ENCODE measurements at regions not wholly inside any gene's neighbourhood (a gene's known extent, or its start where the extent isn't known, plus 50 kb on each side); places are given as distances from the start of the nearest gene placed in this dataset.

DNA sequence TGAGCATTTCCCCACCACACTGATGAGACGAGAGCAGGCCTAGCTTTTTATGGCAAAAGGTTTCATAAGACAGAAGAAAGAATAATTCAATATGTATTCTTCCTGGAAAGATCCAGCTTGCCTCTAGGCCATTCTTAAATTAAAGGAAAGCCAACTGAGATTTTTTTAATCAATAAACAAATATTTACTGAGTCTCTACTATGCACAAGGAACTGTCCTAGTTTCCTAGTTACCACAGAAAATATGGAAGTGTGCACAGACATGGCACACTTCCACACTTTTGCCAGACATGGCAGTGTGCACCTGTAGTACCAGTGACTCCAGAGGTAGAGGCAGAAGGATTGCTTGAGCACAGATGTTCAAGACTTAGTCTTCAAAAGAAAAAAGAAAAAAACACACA, 281.0 kb downstream of the CETN3 start:
- DNase-seq: no peak

DNA sequence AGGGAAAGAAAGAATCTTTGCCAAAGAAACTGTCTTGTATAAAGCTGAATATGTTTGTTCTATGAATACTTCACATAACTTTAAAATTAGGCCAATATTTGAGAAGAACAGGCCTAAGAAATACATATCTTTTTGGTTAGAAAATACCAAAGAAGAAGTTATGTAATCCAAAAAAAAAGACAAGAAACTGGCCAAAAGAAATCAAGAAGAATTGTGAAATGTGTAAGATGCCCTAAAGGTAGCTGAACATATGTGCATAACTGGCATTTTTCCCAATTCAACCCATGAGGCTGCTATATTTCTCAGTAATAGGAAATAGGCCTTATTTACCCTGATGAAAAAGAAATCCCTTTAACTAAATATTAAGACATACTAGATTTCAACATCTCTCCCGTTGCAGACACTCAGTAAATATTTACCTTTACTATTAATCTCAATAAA, 290.0 kb downstream of the CETN3 start:
- DNase-seq: no peak

DNA sequence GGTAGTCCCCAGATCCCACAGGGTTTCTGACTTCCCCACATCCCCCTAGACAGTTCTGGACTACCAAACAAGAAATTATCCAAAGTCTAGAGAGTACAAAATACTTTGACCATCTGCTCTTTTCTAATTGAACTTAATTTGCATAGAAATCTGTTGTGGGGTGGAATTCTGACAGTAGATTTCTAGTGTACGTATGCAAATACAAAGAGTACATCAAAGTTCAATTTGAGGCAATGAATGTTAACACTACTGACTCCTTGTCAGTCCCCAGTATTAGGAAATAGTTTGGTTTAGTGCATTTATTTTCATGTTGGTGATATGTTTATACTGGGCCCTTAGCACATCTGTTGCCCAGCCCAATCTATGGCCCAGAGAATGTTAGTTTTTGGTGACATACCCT, 292.6 kb downstream of the CETN3 start:
- DNase-seq: peak; percentile 27 to 30

DNA sequence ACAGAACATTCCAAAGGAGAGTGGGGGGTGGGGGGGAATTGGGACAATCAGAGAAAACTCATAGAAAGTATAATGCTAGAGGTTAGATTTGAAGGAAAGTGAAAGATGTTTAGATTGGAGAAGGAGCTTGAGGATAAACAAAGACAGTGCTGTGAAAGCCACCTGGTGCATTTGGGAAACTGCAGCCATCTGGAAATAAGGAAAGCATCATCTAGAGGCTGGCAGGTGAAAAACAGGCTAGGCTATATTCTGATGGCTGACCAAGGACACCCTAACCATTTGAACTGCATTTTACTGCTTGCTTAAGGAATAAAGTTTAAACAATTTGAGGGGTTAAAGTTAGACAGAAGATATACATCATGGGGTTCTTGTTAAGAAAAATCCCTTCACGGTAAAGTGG, 296.4 kb downstream of the CETN3 start:
- DNase-seq: peak in 1 of 2 experiments; percentile 1

DNA sequence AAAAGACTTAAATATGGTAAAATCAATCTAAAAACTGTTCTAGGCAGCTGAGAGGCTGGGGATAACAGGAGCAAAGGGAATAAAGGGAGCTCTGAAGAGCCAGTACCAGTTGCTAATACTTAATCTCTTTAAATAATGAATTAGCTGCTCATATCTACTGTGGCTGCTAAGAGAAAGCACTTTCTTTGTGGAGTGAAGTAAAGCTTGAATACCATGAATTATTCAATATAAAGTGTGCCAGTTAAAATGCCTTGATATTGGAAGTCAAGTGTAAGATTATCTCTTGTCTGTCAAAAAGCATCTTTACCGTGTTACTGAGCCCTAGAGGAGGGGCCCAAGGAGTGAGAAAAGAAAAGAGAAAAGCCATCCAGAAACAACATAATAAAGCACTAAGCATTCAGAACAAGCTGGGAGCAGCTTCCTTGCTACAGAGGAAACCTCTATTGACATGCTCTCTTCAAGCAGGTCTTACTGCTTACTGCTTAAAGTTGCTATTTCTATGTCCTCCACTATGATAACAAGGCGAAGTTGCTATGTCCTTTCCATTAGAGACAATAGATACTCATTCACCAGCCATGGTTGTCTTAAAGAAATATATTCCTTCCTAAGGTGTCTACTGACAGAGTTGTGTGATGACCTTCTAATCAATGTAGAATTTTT, 297.4 kb downstream of the CETN3 start:
- DNase-seq: no peak

DNA sequence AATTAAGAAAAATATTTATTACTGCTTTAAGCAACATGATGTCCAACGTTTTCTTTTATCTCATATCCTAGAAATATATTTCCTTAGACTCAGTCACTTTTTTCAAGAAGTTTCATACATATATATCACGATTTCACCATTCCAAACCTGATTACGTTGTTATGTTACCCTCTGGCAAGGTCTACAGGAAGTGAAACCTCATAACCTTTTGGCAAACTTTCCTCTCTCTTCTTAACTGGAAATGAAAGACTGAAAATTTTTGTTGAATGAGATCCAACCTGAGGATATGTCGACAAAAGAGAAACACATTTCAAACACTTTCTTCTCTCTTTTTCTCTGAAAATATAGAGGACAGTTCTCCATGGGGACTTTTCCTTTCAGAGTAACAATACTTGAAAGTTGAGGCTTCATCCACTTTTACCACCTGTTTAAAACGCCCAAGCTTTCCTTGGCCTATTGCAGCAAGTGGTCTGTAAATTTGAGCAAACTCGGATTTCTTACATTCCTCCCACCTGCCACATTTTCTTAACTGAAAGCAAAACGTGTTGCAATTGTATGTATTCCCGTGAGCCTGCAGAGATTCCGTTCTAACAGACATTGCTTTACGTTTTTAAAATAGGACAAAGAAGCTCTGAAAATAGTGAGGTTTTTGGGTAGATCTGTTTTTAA, 298.1 kb downstream of the CETN3 start:
- DNase-seq: no peak

DNA sequence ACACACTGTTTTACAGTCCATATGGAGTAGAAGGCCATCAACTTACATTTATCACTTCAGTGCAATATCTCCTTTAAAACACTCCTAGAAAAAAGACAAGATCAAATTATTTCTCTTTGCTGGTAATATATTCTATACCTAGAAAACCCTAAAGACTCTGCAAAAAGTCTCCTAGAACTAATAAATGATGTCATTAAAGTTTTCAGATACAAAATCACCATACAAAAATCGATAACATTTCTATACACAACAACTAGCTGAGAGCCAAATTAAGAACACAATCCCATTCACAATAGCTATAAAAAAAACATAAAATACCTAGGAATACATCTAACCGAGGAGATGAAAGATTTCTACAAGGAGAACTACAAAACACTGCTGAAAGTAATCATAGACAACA, 300.3 kb downstream of the CETN3 start:
- DNase-seq: no peak

DNA sequence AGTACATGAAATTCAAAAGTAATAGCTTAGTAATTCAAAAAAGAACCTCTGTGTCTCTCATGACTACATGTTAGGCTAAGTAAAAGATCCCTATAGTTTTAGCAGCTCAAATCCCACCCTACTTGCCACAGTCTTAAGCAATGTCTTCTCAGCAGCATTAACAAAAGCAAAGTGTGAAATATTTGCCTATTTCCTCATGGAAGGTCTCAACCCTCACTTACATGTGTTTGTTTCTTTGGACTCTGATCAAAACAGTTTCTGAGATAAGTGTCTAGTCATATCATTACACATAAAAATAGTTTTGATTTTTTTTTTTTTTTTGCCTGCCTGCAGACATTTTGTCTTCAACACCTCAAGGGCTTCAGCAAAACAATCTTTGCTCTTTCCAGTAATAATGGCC, 310.5 kb downstream of the CETN3 start:
- no peak for DNase-seq

DNA sequence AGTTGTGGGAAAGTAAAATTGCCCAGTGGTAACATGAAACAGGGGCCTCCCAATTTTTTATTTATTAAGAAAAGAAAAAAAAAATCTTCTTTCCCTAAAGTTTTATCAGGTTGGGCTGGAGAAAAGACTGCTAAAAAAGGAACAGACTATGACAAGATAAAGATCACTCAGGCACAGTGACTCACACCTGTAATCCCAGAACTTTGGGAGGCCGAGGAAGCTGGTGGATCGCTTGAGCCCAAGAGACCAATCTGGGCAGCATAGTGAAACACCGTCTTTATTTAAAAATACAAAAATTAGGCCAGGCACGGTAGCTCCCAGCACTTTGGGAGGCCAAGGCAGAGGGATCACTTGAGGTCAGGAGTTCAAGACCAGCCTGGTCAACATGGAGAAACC, 312.5 kb downstream of the CETN3 start:
- no peak for DNase-seq

DNA sequence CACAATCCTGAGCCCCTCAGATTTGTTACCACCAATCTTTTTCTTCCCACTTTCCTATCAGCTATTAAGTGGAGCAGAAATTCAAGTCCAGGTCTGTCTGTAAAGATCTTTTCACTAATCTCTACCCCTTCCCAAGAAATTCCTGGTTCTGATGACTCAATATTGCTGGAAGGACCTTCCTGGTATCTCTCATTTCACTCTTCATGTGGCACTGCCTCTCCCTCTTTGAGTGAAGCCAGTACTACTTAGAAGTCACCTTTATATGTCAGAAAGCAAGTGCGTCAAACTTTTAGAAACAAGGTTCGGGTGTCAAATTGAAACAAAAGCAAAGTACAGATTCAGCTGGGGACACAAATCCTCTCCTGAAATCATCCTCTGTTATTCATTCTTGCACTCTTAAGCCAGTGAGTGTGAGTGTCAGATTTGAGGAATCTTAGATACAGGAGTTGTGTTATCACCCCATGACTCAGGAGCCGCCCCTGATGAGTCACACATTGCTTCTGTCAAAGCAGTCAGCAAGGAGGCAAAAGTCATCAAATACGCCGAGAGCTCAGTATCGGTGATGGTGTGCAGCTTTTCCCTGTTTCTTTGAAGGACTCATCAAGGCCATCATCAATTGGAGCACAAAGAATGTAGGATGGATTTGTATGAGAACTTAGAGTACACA, 313.0 kb downstream of the CETN3 start:
- no peak for DNase-seq

DNA sequence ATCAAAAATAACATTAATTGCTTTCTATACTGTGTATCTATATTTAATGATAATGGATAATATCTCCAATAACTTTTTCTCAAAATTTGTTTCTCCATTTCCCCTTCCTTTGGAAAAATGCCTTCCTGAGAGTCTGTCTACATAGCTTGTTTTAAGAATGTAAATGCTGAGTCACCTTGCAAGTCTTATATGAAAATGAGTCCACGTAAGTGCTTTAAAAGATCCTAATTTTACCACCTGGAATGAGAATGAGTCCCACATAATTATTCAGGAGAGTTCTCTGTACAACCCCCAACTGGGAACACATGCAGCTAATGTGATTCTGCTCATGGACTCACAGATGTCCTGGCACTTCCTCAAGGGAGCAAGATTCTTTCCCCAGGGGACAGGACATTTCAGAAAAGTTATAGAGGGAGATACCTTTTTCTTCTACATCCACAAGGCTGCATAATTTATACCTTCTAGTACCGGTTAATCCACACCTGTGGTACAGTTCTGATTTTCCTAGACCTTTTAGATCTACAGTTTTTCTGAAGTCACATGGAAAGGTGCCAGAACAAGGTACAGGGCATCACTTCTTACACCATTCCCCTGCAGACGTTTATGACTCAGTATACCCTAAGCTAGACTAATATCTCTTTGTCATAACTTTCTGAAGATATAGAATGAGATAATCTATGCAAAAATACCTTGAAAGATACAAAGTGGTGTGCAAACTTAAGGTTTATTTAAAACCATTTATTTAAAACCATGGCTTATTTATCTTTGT, 314.1 kb downstream of the CETN3 start:
- no peak for DNase-seq

DNA sequence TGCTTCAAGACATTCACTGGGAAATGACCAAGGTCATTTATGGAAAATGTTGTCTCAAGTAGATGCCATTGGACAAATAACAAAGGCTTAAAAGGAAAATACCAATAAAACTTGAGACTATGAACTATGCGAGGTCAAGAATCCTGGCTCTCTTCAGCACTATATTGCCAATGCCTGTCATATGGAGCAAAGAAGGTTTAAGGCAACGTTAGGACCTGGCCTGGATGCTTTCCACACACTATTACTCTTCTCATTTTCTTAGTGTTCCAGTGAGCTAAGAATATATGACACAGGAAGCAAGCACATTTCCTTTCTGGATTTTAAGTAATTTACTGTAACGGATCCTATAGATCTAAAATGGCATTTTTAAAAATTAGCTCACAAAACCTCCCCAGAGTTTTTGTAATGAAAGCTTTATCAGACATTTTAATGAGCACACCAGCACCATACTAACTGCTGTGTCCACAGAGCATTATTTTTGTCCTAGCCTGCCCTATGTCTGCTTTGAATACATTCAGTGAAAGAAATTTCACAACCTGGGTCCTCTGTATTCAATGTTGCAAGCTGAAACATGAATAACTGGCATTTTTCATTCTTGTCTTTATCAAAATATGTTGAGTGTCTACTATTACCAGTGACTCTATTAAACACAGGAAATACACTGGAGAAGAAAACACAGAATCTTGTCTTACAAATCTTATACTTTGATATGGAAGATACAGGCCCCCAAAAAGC, 315.6 kb downstream of the CETN3 start:
- no peak for DNase-seq

DNA sequence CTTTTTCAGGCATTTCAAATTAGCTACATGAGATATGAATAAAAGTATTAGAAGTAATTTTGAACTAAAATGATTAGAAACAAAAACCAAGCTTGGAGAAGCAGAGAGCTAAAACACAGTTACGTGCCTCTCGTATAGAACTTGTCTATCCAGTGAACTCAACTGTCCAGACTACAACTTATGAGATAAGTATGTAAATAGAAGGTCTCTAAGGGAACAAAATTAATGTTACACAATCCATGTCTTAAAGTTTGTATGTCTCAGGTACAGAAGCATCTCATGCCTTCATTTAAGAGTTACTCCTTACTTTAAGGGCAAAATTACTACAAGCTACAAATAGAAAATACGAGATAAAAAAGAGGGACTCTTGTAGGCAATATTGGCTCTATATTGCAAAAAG, 316.8 kb downstream of the CETN3 start:
- DNase-seq: no peak

DNA sequence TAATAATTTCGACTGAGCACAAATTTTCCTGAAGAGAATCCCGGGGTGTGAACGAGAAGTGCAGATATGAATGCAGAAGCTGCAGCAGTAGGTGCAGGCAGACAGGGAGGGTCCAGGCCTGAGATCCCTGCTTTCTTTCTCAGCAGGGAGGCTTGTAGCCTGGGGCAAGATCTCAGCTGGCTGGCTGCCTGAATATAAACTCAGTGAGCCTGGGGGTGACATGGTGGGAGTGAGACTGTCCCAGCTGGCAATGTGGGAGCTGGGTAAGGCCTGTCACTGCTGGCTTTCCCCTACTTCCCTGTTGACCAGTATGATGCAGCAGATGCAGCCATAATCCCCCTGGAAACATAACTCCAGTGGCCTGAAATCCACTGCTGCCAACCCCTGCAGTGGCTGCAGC, 325.2 kb downstream of the CETN3 start:
- no peak for DNase-seq

DNA sequence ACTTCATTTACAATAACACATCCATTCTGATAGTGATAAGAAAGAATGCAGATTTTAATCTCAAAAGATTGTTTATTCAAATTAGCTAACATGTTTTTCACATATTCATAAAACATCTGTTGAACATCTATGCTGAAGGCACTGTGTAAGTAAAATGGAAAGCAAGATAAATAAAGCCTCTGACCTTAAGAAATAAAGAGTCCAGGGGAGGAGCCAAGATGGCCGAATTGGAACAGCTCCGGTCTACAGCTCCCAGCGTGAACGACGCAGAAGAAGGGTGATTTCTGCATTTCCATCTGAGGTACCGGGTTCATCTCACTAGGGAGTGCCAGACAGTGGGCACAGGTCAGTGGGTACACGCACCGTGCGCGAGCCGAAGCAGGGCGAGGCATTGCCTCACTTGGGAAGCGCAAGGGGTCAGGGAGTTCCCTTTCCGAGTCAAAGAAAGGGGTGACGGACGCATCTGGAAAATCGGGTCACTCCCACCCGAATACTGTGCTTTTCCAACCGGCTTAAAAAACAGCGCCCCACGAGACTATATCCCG, 336.5 kb downstream of the CETN3 start:
- peak in 1 of 2 experiments; percentile 27 for DNase-seq

DNA sequence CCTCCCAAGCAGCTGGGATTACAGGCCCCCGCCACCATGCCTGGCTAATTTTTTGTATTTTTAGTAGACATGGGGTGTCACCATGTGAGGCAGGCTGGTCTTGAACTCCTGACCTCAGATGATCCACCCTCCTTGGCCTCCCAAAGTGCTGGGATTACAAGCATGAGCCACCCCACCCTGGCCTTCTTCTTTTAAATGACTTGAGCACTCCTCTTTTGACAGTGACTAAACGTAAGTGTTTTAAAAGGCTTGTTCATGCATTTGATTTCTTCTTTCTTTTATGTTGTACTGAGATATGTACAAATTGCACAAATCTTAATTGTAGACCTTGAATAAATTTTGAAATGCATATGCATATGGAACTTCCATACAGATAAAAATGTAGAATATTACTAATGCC, 337.9 kb downstream of the CETN3 start:
- no peak for DNase-seq

DNA sequence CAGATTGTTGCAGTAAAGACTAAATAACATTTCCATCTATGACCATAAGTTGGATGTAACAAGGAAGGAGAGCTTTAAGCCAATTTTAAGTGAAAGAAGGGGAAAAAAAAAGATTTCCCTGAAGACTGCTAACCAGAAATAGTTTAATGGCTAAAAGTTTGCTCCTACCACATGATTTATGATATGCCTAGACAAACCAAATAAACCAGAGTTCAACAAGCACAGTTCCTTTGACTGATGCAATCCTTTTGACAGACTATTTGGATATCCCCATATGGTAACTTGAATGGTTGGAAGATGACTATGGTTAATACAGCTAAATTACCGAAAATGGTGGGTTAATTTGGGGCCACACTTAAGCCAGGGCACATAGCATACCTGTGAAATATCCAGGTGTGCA, 338.5 kb downstream of the CETN3 start:
- no peak for DNase-seq

DNA sequence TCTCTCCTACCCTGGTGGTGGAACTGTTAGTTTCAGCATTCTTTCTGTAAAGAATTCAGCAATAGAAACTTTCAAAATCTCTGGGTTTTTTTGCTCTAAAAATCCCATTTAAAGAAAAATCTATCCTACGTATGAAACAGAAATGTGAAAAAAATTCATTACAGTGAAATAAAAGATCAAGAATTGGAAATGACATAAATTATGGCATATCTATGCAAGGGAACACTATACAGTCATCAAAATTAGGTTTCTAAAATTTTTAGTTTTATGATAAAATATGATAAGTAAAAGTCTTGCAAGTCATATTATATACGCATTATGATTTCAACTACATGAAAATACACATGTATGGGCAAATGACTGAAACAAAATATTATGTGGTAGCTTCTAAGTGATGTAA, 342.6 kb downstream of the CETN3 start:
- no peak for DNase-seq

DNA sequence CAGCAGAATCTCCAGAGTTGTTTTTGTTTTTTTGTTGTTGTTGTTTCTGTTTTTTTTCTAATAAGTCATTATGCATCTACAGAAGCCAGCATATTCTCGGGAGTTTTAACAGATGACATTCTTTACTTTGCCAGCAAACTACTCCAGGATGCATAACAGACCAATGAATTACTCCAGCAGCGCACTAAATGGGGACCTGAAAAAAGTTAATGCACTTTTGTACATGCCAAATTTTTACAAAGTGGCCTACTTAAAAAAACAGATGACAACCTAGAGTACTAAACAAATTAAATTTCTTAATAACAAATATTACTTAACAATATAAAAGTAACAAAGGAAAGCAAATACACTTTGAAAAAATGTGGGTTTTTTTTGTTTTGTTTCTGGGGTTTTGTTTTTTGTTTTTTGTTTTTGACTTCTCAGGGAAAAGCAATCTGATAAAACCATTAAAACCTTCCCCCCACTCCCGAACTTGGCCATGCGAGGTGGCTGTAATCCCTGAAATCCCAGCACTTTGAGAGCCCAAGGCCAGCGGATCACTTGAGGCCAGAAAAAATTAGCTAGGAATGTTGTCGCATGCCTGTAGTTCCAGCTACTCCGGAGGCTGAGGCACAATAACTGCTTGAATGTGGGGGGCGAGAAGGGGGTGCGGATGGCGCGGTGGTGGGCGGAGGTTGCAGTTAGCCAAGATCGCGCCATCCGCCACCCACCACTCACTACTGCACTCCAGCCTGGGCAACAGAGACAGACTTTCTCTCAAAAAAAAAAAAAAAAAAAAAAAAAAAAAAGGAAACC, 352.4 kb downstream of the CETN3 start:
- DNase-seq: no peak

DNA sequence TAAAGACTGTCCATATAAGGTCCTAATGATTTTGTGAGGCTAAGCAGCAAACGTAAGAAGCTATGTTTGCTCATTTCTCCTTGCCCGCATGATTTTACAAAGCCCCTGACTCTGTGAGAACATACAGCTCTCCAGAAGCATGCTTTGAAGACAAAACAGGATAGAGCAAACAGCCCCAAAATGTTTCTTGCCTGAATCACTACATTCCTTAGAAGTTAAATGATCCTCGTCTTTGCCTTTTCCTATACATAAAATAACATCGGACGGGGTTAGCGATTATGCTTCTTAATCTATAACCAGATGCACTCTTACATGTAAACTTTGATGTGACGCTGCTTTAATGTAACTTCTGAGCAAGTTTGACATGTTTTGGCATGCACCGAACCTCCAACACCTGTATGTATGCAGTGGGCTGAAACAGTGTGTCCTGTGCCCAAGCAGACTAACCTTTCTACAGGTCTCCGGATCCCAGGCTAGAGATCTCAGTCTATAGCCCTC, 353.7 kb downstream of the CETN3 start:
- no peak for DNase-seq

DNA sequence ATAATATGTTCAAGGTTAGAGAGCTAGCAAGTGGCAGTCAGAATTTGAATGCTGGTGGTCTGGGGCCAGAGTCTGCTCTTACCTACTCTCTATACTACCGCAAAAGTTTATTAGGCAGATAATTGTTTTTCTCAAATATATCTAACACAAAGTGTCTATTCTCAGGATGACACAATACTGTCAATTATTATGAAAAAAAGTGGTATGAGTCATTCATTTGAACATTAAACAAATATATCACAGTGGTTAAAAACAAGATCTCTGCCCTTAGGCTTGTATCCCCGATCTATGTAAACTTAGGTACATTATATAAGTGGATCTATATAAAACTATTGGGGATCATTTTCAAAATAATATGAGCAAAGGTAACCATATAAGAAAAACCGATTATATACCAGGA, 354.9 kb downstream of the CETN3 start:
- no peak for DNase-seq

DNA sequence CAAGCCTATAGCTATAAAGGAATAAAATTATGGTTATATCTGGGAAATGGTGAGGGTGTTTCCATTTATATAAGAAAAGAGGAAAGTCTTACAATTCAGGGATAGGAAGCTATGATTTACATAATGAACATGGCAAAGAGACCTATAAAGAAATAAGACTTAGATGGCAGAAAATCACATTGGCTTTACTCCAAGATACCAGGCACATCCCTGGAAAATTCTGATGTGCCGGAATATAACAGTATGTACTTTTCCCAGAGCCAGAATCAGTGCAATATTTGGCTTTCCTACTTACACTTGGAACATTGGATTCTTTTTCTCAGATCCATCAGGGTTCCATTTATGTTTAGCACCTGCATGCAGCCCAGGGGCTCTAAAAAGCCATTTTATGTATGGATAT, 357.8 kb downstream of the CETN3 start:
- DNase-seq: no peak

Data from NCI-H526 (cell line).